Endothelial cell of umbilical vein (primary cell): ENCODE measurements at regions not wholly inside any gene's neighbourhood (a gene's known extent, or its start where the extent isn't known, plus 50 kb on each side); places are given as distances from the start of the nearest gene placed in this dataset.

Experiments
- BruUV-seq: library from RNA; stranded (reverse); fragments of 400-500 nt; replicated peaks from 2 replicates; lab custom pipeline; 2021; lab: Mats Ljungman, UMichigan
- CTCF ChIA-PET: fragments of 300-600, 350-600 bp; sonication (Branson Sonifier 250); formaldehyde crosslinking; loops from one replicate; lab custom pipeline; 2021; ENCODE audit warnings: antibody characterized with exemption, inconsistent platforms; lab: Charles Lee
- POLR2A ChIA-PET: fragments of 300-600, 350-600 bp; sonication (Branson Sonifier 250); formaldehyde crosslinking; loops from one replicate; lab custom pipeline; 2021; ENCODE audit warnings: antibody characterized with exemption, inconsistent platforms; lab: Charles Lee
- DNase-seq: peaks from one replicate; pipeline ENCODE4 v3.0.0-alpha.2; 2011; ENCODE audit warnings: low read depth, low spot score
- FAIRE-seq: peaks from 2 replicates; lab custom pipeline; 2011; peaks lifted over from hg19 to GRCh38; lab: Jason Lieb, UNC
- H2AFZ ChIP-seq: 2 replicates; pipeline ENCODE4 v1.6.0; 2012; ENCODE audit warnings: low read depth, low read length, control low read depth, inconsistent platforms
- H3K27ac ChIP-seq: 2 replicates; pipeline ENCODE4 v1.5.1; 2011; ENCODE audit warnings: low read depth, mild to moderate bottlenecking, control low read depth, low read length, moderate library complexity; ENCODE audit not compliant: insufficient read depth
- H3K27me3 ChIP-seq, 2 experiments: 2 replicates each; pipeline versions ENCODE4 v1.6.0 to v1.6.1; 2011; ENCODE audit warnings: low read length in 2 of 2, mixed read lengths in 1 of 2; ENCODE audit not compliant: control insufficient read depth in 2 of 2, insufficient read depth in 2 of 2
- H3K36me3 ChIP-seq, 2 experiments: 2 replicates in 1 of 2; 3 replicates in 1 of 2; pipeline ENCODE4 v1.5.1; 2011; ENCODE audit warnings: low read length in 2 of 2, mild to moderate bottlenecking in 1 of 2, moderate library complexity in 1 of 2; ENCODE audit not compliant: control insufficient read depth in 2 of 2, insufficient read depth in 2 of 2; ENCODE audit errors: extremely low read depth in 1 of 2
- H3K4me1 ChIP-seq: 3 replicates; pipeline ENCODE4 v1.5.1; 2011; ENCODE audit warnings: mild to moderate bottlenecking, low read length; ENCODE audit not compliant: control insufficient read depth, insufficient read depth; ENCODE audit errors: extremely low read depth
- H3K4me2 ChIP-seq: 2 replicates; pipeline ENCODE4 v1.6.1; 2011; ENCODE audit warnings: low read length, control low read depth, mixed read lengths; ENCODE audit not compliant: insufficient read depth
- H3K4me3 ChIP-seq, 3 experiments: fragments of 200-600 bp in 1 of 3; sonication (generic), shearing (Covaris generic) in 1 of 3; replicated peaks in 1 of 3; 2 replicates each; pipeline ENCODE4 v1.5.1; 2011 to 2016; ENCODE audit warnings: control low read depth in 3 of 3, low read length in 3 of 3, mild to moderate bottlenecking in 2 of 3, inconsistent platforms in 1 of 3, low read depth in 1 of 3, moderate library complexity in 1 of 3; ENCODE audit not compliant: insufficient read depth in 1 of 3
- H3K79me2 ChIP-seq: 2 replicates; pipeline ENCODE4 v1.6.0; 2012; ENCODE audit warnings: low read length, inconsistent platforms; ENCODE audit not compliant: control insufficient read depth, insufficient read depth
- H3K9ac ChIP-seq: replicated peaks from 2 replicates; pipeline ENCODE3; 2011; ENCODE audit warnings: low read length, control low read depth; ENCODE audit not compliant: insufficient read depth; ENCODE audit errors: extremely low read depth
- H3K9me1 ChIP-seq: replicated peaks from 3 replicates; pipeline ENCODE4 v1.6.0; 2011; ENCODE audit warnings: mild to moderate bottlenecking, low read length; ENCODE audit not compliant: control insufficient read depth, insufficient read depth; ENCODE audit errors: extremely low read depth
- H3K9me3 ChIP-seq: replicated peaks from 2 replicates; pipeline ENCODE4 v1.5.1; 2012; ENCODE audit warnings: low read length, inconsistent platforms; ENCODE audit not compliant: control insufficient read depth, insufficient read depth
- H4K20me1 ChIP-seq: replicated peaks from 2 replicates; pipeline ENCODE3; 2011; ENCODE audit warnings: mild to moderate bottlenecking, low read length; ENCODE audit not compliant: control insufficient read depth, insufficient read depth; ENCODE audit errors: extremely low read depth
- CTCF ChIP-seq, 2 donors: IDR thresholded peaks; 1 replicate in 1 of 2; 2 replicates in 1 of 2; pipeline ENCODE4 v1.5.1; 2011; ENCODE audit warnings: low read length in 2 of 2, mild to moderate bottlenecking in 2 of 2, moderate library complexity in 2 of 2, control low read depth in 1 of 2, inconsistent platforms in 1 of 2, low read depth in 1 of 2; ENCODE audit not compliant: insufficient read depth in 1 of 2; ENCODE audit errors: extremely low read depth in 1 of 2
- EZH2 ChIP-seq: IDR thresholded peaks from 2 replicates; pipeline ENCODE4 v1.6.1; 2012; ENCODE audit warnings: borderline replicate concordance, low read depth, mild to moderate bottlenecking, moderate library complexity, low read length, inconsistent platforms; ENCODE audit not compliant: severe bottlenecking
- FOS ChIP-seq: IDR thresholded peaks from 2 replicates; pipeline ENCODE4 v1.6.1; 2011; ENCODE audit warnings: mild to moderate bottlenecking, low read length, moderate library complexity, borderline replicate concordance; ENCODE audit not compliant: insufficient read depth
- GATA2 ChIP-seq: IDR thresholded peaks from 2 replicates; pipeline ENCODE4 v1.7.0; 2011; ENCODE audit warnings: low read depth, mild to moderate bottlenecking, moderate library complexity, mixed read lengths, low read length; ENCODE audit not compliant: insufficient read length, insufficient read depth
- JUN ChIP-seq: IDR thresholded peaks from 2 replicates; pipeline ENCODE4 v1.6.1; 2011; ENCODE audit warnings: borderline replicate concordance, low read depth; ENCODE audit not compliant: insufficient read length, insufficient read depth
- MAX ChIP-seq: IDR thresholded peaks from 2 replicates; pipeline ENCODE4 v1.6.1; 2011; ENCODE audit not compliant: insufficient read depth, insufficient read length
- MYC ChIP-seq: IDR thresholded peaks from one replicate; pipeline ENCODE4 v1.6.1; 2011; ENCODE audit warnings: mild to moderate bottlenecking, low read depth, low read length
- POLR2A ChIP-seq: IDR thresholded peaks from 2 replicates; pipeline ENCODE4 v1.6.1; 2012; ENCODE audit warnings: low read depth, mild to moderate bottlenecking, control low read depth, low read length
- POLR2AphosphoS5 ChIP-seq: IDR thresholded peaks from 2 replicates; pipeline ENCODE4 v1.6.1; 2012; ENCODE audit warnings: low read depth, mild to moderate bottlenecking, control low read depth, low read length, moderate library complexity; ENCODE audit not compliant: insufficient read depth
- dilution Hi-C: fragments of 300-500 bp; cut with MboI; formaldehyde crosslinking; loops from one replicate; pipeline ENCODE4 v1.15.0; 2019; ENCODE audit warnings: low sequenced_read_pairs; ENCODE audit not compliant: extremely low pct_ligation_motif_present
- intact Hi-C: fragments of 100-400 bp; cut with micrococcal nuclease; formaldehyde crosslinking; loops from one replicate; pipeline ENCODE4 v1.10.0; 2022

DNA sequence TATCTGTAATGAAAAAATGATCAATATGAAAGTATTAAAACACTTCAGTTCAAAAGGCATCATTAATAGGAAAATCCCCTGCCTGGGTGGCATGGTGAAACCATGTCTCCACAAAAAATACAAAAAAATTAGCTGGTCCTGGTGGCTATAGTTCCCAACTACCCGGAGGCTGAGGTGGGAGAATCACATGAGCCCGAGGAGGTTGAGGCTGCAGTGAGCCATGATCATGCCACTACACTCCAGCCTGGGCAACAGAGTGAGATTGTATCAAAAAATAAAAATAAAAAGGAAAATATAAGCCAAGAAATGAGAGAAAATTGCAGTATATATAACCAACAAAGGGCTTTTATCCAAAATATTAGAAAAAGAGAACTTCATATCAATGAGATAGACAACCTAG is 71.6 kb upstream of the MYCN start:
- intact Hi-C loops = no loop called here
- no peak for FAIRE-seq
- H3K79me2 ChIP-seq = no peaks in the 10 kb centered on the region
- H3K27me3 ChIP-seq = no peaks in the 10 kb centered on the region
- H3K9me3 ChIP-seq = no peaks in the 10 kb centered on the region
- no peak for DNase-seq
- ChIA-PET CTCF (no interaction called here), POLR2A (no interaction called here)
- no peak overlapping the region for H3K4me3 ChIP-seq
- no peak overlapping the region for H3K4me2 ChIP-seq
- dilution Hi-C loops = no loop called here
- H4K20me1 ChIP-seq = no peaks in the 10 kb centered on the region
- no peaks in the 10 kb centered on the region for H3K9me1 ChIP-seq
- no peak overlapping the region for H2AFZ ChIP-seq
- H3K27ac ChIP-seq = no peak overlapping the region
- BruUV-seq = no TSS peak
- no peaks in the 10 kb centered on the region for H3K4me1 ChIP-seq
- H3K9ac ChIP-seq = no peak overlapping the region
- H3K36me3 ChIP-seq = no peaks in the 10 kb centered on the region
- TF ChIP-seq JUN (no peak), CTCF (IDR thresholded peaks at IDR 0.05; ENCODE audit: extremely low read depth in 1 of 2, insufficient read depth in 1 of 2, low read depth in 1 of 2, low read length in 2 of 2) (no peak), FOS (no peak), GATA2 (no peak)

- intact Hi-C loops (no loop called here), dilution Hi-C loops (no loop called here)
- ChIA-PET POLR2A (no interaction called here), CTCF (no interaction called here)
- Histone ChIP-seq H3K4me3 (no peak overlapping the region), H3K9me1 (no peaks in the 10 kb centered on the region), H2AFZ (no peak overlapping the region), H3K36me3 (no peaks in the 10 kb centered on the region), H3K27me3 (no peaks in the 10 kb centered on the region), H3K4me1 (no peaks in the 10 kb centered on the region), H4K20me1 (no peaks in the 10 kb centered on the region), H3K9ac (no peak overlapping the region), H3K79me2 (no peaks in the 10 kb centered on the region), H3K4me2 (no peak overlapping the region), H3K27ac (no peak overlapping the region), H3K9me3 (no peaks in the 10 kb centered on the region)
- TF ChIP-seq POLR2A (no peak), MYC (no peak), EZH2 (no peak), CTCF (IDR thresholded peaks at IDR 0.05; ENCODE audit: extremely low read depth in 1 of 2, insufficient read depth in 1 of 2, low read depth in 1 of 2, low read length in 2 of 2) (no peak), POLR2AphosphoS5 (no peak), GATA2 (no peak), JUN (no peak), MAX (no peak), FOS (no peak)
- FAIRE-seq (no peak), DNase-seq (no peak)
- BruUV-seq = no TSS peak
Measured at GRCh38 chr2:15869396-15869795, 71.0 kb upstream of the MYCN start.
